Sciatic nerve (tissue), 2 donors: ENCODE measurements at regions not wholly inside any gene's neighbourhood (a gene's known extent, or its start where the extent isn't known, plus 50 kb on each side); places are given as distances from the start of the nearest gene placed in this dataset.

Experiments used
- ATAC-seq: fragments of 200-7000 bp; cut with Tn5 transposase; one replicate; pipeline ENCODE4 v1.9.1; 2020; ENCODE audit warnings: mild to moderate bottlenecking, moderate library complexity
- DNase-seq: peaks from one replicate; pipeline ENCODE4 v3.0.0-alpha.2; 2020; ENCODE audit warnings: low spot score
- intact Hi-C: fragments of 100-400 bp; cut with DNase I; formaldehyde crosslinking; loops from one replicate; pipeline ENCODE4 v1.14.2; 2022
- donor health status: DM: no; HTN: no; CAD: no.
- donor health status: DM: no; HTN: no; CAD: no.

DNA sequence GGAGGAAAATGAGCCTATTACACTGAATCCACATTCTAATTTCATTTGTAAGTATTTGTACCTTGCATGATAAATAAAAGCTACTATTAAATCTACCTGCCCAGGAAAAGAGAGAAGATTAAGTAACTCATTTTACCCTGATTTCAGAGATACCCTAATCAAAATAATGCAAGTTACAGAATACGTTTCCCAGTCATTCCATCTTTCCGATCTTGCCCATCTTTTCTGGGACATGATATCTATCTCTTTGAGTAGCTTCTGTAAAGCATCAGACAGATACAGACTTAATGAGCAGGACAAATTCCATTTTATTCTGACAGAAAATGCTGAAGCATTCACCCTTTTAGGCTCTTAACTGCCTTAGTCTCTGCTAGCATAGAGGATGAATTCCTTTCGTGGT lies 56.6 kb downstream of the SPRY2 start:
- intact Hi-C loops: no loop called here

DNA sequence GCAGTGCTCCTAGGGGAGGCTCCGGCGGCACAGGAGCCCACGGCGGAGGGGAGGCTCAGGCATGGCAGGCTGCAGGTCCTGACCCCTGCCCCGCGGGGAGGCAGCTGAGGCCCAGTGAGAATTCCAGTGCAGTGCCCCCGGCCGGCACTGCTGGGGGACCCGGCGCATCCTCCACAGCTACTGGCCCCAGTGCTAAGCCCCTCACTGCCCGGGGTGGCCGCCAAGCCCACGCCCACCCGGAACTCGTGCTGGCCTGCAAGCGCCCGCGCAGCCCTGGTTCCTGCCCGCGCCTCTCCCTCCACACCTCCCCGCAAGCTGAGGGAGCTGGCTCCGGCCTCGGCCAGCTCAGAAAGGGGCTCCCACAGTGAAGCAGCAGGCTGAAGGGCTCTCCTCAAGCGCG lies 62.2 kb downstream of the SPRY2 start:
- intact Hi-C loops: no loop called here
- no peak for ATAC-seq
- no peak for DNase-seq

More for the DNA sequence above, 56.6 kb downstream of the SPRY2 start:
- ATAC-seq (no peak), DNase-seq (no peak)

DNA sequence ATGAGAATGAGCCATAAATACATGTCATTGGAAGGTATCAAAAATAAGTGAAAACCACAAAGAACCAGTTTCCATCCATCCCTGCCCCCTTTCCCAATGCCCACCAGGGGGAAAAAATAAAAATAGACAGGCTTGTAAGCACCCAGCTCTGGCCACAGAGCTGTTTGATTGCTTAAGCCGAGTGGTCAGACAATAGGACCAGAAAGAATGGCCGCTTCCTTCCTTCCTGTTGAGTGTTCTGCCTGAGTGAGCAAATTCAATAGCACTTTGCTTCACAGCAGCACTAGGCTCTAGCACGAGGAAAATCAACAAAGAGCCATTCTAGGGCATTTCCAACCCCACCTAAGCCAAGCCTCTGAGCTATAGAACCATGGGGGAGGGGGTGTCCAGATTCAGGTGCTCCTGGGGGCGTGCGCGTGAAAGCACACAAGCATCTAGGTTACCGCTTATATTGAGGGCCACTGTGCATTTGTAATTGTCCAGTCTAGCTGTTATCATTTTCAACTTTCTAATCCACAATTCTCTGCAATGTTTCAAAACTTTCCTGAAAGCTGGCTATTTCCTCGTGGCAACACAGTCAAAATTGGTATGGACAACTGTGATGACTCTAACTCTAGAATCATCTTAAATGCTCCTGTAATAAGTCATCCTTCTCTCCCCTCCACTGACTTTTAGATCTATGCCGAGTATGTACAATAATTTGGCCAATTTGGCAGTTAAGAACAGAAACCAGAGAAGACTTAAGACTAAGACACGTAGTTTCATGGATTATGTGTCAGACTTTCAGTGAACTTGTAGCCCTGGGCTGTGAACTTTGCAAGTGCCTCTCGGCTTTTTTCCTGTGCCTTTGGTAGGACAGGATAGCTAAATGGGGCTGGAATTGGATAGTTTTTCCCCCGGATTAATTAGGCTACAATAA lies 64.3 kb downstream of the SPRY2 start:
- DNase-seq (no peak), ATAC-seq (peak; percentile 51)
- intact Hi-C loops: no loop called here

DNA sequence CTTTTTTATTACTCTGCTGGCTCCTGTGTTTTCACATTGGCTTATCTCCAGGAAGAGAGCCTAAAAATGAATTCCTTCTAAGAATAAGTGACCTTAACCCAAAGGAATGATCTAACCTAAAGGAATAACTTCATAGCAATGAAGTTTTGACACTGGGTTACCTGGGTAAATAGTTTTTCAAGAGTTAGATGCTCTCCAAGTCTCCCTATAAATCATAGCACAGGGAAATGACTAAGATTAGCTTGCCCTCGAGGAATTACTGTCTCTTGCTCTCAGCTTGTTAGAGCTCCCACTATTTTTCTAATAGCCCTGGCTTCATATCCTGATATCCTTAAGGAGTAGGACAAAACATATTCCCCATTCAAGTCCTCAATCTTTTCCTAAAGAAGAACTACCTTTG lies 66.3 kb downstream of the SPRY2 start:
- ATAC-seq: no peak

DNA sequence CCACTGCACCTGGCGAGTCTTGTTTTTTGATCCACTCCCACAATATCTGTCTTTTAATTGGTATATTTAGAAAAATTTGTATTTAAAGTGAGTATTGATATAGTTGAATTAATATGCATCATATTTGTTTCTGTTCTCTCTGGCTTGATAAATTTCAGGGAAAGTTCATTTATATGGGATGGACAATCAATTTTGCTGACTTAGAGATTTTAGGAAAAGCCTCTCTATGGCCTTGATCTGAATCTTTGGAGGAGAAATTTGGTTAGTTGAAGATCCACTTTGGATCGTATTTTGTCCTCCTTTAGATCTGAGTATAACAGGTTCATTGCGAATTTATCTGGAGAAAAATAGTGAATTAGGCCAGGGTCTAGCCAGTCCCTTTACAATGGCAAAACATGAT lies 67.2 kb downstream of the SPRY2 start:
- intact Hi-C loops: no loop called here
- no peak for DNase-seq
- no peak for ATAC-seq

More for the DNA sequence above, 66.3 kb downstream of the SPRY2 start:
- intact Hi-C loops: no loop called here
- DNase-seq: no peak

DNA sequence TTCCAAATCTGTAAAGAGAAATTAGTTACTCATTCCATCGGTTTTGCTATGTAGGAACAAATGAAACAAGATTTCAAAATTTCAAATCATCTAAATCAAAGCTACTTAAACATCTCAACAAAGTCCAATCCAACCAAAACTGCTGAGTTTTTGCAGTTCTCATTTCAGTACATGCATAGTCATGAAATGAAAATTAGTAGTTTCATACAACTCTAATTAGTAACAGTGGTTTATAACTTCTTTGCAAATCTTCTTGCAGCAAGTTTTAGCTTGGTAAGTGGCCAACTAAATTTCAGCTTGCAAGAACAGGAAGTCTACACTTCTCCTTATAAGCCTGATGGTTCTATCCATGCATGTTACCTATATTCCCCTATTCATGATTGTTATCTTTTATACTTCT lies 75.6 kb downstream of the SPRY2 start:
- intact Hi-C loops: no loop called here
- ATAC-seq: no peak
- DNase-seq: no peak

DNA sequence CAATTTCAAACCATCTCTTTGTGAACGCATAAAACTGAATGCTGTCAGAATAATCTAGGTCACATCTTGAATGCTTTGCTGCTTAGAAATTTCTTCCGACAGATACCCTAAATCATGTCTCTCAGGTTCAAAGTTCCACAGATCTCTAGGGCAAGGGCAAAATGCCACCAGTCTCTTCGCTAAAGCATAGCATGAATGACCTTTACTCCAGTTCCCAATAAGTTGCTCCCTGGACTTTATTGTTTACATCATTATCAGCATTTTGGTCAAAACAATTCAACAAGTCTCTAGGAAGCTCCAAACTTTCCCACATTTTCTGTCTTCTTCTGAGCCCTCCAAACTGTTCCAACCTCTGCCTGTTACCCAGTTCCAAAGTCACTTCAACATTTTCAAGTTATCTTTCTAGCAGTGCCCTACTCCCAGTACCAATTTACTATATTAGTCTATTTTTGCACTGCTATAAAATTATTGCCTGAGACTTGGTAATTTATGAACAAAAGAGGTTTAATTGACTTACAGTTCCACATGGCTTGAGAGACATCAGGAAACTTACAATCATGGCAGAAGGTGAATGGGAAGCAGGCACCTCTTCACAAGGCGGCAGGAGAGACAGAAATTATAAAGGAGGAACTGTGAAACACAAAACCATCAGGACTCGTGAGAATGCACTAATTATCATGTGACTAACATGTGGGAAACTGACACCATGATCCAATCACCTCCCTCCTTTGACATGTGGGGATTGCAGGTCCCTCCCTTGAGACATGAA lies 77.0 kb downstream of the SPRY2 start:
- no peak for DNase-seq
- ATAC-seq: no peak
- intact Hi-C loops: no loop called here

DNA sequence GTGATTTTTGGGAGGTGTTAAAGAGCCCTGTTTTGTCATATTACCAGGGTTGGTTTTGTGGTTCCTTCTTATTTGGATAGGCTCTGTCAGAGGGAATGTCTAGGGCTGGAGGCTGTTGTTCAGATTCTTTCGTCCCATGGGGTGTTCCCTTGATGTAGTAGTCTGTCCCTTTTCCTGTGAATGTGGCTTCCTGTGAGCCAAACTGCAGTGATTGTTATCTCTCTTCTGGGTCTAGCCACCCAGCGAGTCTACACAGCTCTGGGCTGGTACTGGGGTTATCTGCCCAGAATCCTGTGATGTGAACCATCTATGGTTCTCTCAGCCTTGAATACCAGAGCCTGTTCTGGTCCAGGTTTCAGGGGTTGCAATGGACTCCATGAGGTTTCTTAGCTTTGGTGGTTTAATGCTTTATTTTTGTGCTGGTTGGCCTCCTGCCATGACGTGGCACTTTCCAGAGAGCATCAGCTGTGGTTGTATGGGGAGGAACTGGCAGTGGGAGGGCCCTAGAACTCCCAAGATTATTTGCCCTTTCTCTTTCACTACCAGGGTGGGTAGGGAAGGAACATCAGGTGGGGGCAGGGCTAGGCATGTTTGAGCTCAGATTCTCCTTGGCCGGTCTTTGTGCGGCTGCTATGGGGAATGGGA lies 78.8 kb downstream of the SPRY2 start:
- DNase-seq (no peak), ATAC-seq (no peak)
- intact Hi-C loops: no loop called here

DNA sequence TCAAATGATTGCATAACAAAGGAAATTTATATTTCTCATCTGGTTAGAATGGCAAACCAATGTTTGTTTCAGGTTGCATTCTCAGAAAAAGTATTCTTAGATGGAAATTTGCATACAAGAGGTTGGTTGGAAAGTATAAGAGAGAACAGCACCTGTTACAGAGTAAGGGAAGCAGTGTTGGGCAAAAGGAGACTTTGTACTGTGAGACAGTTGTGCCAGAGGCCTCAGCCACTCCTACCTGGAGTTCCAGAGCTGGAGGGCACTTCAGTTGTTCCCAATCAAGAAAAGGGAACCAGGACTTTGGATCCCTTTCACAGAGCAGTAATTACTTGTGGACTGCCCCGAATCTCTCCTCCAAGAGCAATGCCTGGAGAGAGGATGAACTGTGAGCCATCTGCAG lies 81.8 kb downstream of the SPRY2 start:
- no peak for ATAC-seq
- DNase-seq: no peak
- intact Hi-C loops: no loop called here

DNA sequence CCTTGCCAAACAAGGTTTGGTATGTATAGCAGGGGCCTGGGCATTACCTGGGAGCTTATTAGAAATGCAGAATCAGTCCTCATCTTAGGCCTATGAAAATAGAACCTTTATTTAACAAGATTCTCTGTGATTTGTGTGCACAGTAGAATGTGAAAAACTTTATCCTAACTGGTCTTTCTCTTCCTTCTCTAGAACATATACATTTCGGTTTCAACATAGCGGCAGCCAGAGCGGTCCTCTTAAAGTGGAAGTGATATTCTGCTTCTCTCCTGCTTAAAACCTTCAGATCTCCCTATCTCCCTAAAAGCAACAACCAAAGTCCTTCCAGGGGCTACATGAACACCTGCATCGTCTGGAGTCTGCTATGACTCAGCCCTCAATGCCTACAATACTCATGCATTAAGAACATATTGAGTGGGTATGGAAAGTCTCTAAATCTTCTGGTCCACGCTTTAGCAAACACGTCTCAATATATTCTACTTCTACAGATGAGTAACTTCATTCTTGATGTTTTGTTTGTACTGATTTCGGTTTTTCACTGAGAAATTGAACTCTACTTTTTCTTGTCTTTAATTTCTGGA lies 84.5 kb downstream of the SPRY2 start:
- intact Hi-C loops: no loop called here
- ATAC-seq (no peak), DNase-seq (no peak)

DNA sequence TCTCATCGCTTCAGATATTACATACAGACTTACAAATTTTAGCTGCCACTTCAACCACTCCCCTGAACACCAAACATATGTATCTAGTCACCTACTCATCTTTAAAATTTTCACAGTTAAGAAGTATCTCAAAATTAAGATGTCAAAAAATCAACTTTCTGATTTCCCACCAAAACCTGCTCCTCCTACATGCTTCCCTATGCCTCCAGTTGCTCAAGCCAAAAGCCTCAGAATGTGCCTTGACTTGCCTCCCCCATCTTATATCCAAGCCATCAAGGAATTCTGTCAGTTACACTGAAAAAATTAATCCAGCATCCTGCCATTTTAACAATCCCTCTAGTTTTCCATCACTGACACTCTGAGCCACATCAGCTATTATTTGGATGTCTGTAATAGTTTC lies 85.0 kb downstream of the SPRY2 start:
- DNase-seq (no peak), ATAC-seq (no peak)
- intact Hi-C loops: no loop called here

DNA sequence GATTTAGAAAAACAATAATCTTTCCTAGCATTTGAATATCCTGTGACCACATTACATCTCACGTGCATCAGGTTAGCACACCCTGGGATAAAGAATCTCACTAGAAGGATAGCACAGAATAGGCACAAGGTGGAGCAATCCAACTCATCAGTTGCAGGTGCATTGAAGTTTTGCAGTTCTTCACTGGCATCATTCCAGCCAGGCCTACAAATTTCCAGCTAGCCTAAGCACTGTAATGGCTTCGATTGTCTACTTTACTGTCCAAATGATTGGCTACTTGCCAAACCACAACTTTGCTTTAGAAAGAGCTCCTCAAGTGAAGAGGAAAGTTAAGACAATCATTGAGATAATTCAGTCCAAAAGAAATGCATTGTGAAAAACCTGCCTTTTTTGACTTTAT lies 89.5 kb downstream of the SPRY2 start:
- ATAC-seq (no peak), DNase-seq (no peak)
- intact Hi-C loops: no loop called here

DNA sequence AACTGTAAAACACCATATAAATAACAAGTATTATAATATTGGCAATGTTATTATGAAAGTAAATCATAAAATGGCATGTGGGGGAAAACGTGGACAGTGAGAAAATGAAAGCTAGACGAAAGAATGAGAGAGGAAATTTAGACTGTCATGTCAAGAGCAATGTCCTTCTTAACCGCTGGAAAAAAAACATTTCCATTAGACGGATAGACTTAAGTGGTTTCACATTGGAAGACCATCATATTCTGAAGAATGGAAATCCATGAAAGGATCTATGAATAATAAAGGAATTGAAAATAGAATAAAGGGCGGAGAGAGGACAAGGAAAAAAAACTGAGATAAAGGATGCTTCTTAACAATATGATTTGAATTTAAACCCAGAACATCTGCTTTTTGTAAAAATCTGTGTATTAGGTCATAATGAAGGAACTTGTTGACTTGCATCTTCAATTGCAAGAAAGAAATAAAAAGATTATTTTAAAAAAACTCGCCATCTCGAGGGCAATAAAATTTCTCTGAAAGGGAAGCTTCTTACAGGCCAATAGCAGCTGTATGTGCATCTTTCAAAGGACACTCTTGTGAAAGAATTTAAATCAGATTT lies 90.6 kb downstream of the SPRY2 start:
- DNase-seq (no peak), ATAC-seq (no peak)
- intact Hi-C loops: no loop called here

DNA sequence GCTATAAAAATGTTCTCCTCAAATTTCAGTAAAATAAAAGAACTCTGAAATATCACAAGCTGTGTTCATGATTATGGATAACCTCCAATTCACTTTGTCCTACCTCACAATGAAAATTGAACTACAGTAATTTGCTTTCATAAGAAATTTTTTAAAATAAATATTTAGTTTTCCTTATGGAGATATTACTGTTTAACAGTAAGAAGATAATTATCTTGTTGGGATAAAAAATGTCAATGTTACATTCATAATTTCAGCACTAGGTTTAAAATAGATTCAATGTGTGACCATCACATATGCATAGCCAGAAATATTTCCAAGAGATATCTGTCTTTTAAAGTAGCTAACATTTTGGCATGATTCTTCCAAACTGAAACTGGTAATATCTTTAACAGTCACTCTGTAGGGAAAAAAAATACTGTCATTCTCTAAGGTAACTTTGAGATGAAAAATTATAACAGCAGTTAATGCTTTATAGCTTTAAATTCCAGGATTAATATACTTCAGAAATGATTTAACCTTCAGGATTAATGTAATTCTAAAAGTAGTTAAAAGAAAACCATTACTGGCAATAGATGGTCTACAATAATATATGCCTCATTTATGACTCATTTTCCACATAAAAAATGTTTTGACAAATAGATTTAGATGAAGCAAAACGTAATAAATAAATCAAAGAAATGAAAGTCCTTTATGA lies 91.3 kb downstream of the SPRY2 start:
- intact Hi-C loops: no loop called here
- DNase-seq: no peak
- ATAC-seq: no peak

DNA sequence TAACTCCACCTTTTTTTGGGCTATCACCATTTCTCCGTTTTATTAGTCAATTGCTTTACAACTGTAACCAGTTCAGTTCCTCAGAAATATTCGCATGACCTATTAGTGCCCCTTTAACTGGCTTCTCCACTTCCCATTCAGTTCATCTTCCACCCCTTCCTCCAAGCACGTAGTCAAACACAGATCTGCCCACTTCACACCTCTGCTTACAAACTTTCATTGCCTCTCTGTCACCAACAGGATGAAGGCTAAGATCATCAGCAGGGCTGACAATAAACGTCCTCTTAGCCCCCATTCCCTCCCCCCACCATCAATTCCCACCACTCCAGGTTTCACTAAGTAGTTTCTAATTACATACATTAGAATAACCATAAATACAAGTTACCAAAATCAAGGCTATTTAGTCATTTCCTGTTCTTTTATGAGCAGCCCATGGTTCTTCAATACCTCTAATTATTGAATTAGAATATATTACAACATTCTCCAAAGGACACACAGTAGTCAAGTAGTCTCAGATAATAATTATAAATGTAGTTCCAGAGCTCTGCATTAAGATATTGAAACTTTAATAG lies 95.7 kb downstream of the SPRY2 start:
- ATAC-seq: no peak
- intact Hi-C loops: no loop called here
- no peak for DNase-seq

DNA sequence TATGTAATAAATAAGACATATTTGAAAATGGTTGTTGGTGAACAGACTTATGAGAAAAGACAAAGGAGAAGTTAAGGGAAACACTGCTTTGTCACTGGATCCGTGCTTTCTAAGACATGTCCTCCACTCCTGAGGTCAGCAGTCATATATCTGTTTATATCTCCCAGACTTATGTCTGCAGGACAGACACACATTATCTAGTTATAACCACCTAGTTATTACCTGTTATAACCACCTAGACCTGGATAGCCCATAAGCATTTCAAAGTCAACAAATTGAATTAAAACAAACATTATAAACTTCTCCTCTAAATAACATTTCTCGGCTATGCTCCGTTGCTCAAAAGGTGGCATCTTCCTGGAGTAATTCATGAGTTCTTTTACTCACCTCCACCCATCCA lies 96.4 kb downstream of the SPRY2 start:
- DNase-seq (no peak), ATAC-seq (no peak)
- intact Hi-C loops: no loop called here

DNA sequence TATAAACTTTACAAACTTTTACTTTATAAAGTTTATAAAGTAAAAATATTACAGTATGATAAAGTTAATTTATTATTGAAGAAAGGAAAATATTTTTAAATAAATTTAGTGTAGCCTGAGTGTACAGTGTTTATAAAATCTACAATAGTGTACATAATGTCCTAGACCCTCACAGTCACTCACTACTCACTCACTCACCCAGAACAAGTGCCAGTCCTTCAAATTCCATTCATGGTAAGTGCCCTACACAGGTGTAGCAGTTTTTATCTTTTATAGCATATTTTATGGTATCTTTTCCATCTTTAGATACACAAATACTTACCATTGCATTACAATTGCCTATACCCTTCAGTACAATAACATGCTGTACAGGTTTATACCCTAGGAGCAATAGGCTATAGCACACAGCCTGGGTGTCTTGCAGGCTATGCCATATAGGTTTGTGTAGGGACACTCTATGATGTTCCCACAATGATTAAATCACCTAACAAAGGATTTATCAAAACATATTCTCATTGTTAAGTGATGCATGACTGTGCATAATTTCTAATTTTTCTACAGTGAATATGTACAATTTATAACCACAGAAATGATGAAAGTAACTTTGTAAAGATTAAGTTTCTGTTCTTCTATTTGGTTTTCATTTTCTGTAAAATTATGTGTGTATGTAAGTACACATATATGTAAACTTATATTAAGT lies 98.0 kb downstream of the SPRY2 start:
- DNase-seq (no peak), ATAC-seq (no peak)
- intact Hi-C loops: no loop called here
